A549 (cell line): ENCODE measurements at regions not wholly inside any gene's neighbourhood (a gene's known extent, or its start where the extent isn't known, plus 50 kb on each side); places are given as distances from the start of the nearest gene placed in this dataset.

Experiments
- EP300 ChIP-seq, 2 experiments: fragments of >200 bp; sonication (Bioruptor Twin); formaldehyde crosslinking; IDR thresholded peaks; 2 replicates in 1 of 2; 3 replicates in 1 of 2; pipeline ENCODE4 v1.6.1; 2016 to 2017
- POLR2A ChIP-seq: IDR thresholded peaks from 2 replicates; pipeline ENCODE4 v1.6.1; 2012; ENCODE audit warnings: mild to moderate bottlenecking, low read length

DNA sequence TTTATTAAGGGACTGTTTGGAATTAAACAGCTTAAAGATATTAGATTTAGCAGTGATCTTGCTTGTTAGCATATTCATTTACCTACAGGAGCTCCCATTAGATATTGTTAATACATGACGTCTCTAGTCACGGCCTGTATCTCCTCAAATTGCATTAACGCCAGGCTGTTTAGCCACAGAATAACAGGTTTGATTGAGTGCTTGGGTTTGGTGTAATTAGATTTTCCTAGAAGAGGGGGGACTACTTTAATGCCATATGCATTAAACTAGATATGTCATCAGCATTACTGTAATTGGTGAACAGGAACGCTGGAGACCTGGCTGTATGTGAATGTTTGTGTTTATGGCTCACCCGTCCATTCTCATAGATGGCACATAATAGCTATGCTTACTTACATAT lies 841.4 kb upstream of the NR2F2 start:
- no peak for TF ChIP-seq POLR2A
- TF ChIP-seq EP300 (IDR thresholded peaks at IDR 0.05): no peak
